Cardiac muscle cell (in vitro differentiated cells and primary cell): ENCODE measurements at regions not wholly inside any gene's neighbourhood (a gene's known extent, or its start where the extent isn't known, plus 50 kb on each side); places are given as distances from the start of the nearest gene placed in this dataset.

Experiments
- DNase-seq, 2 donors: peaks; one replicate each; pipeline versions ENCODE4 v3.0.0 to v3.0.0-alpha.2; 2010 to 2017; ENCODE audit warnings: low read depth in 1 of 2, low spot score in 1 of 2
- H3K27ac ChIP-seq: fragments of 200-600 bp; sonication (generic); 2 replicates; pipeline ENCODE4 v1.5.1; 2016
- H3K27me3 ChIP-seq: fragments of 200-600 bp; sonication (generic); 2 replicates; pipeline ENCODE4 v1.6.0; 2016; ENCODE audit warnings: control low read depth
- H3K36me3 ChIP-seq: fragments of 200-600 bp; sonication (generic); 2 replicates; pipeline ENCODE4 v1.5.1; 2016; ENCODE audit warnings: control low read depth
- H3K4me1 ChIP-seq: fragments of 200-600 bp; sonication (generic); 2 replicates; pipeline ENCODE4 v1.8.1; 2017; ENCODE audit warnings: low read depth, mild to moderate bottlenecking, mixed run types
- H3K4me3 ChIP-seq: fragments of 200-600 bp; sonication (generic); 2 replicates; pipeline ENCODE4 v1.5.1; 2016; ENCODE audit warnings: mild to moderate bottlenecking
- H3K9me3 ChIP-seq: fragments of 200-600 bp; sonication (generic); 2 replicates; pipeline ENCODE4 v1.5.1; 2017; ENCODE audit warnings: low read depth, mild to moderate bottlenecking, control low read depth
- TF ChIP-seq, protein P1 (sequence below): IDR thresholded peaks from 2 replicates; pipeline ENCODE4 v1.5.1; 2012; ENCODE audit warnings: low read depth, mild to moderate bottlenecking, low read length

DNA sequence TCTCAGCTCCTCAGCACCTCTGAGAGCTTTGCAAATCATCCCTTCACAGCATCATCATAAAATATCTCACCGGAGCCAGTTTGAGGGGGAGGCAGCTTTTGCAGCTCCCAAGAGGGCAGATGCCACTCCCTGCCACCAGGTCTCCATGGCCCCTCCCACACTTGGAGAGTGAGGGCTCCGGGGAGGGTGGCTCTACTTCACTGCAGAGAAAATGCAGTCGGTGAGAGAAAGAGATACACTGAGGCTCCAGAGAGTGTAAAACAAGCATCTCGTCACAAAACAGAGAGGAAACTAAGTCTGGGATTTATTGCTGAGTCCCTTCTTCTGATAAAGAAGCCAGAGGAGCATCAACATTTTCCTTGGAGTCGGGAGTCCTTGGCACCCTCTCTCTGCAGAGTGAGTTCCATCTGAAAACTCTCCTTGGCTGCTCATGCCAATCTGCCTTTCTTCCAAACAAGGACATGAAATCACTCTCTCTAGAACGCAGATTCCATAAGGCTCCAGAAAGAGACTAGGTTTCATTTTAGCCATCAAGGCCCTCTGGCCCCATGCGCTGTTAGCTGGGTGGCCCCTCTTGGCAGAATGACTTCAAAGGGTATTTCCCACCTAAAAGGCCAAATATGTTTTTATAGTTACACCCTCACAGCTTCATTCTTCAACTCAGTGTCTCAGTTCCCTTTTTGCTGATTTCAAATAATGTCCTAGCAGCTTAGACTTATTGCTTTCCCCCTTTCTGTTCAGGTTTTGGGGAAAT lies 70.6 kb upstream of the F13A1 start:
- DNase-seq: no peak

DNA sequence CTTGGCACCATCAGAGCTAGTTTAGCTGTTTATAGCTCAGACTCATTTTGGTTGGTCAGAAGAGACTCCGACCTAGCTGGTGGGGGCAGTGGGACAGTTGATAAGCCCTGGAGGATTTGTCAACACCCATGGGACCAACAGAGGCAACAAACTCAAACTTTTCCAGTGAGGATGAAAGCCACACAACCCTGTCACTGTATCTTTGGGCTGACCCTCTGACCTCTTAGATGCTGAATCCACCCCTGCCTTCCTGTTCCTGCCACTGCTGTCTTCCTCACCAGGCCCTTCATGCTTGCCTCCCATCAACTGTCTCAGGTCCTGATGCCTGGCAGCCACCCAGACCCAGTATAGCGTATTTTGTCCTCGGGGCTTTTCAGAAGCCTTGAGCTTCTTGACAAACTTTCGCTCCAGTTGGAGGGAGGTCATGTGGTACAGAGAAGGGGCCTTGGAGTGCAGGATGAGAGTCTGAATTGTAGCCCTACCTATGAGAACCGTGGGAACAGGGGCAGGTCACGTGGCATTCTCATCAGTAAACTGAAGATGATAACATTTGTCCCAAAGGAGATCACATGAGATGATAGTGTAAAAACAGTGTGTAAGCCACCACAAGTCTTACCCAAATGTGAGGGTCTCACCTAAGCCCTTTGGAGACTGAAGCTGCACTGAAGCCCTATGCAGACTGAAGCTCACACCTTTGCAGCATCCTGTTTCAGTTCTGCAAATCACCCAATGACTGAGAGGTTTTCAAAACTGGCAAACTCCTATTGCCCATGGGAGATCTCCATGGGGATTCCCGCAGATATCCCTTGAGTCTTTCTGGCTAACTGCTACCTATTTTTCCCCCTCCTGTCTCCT lies 72.0 kb upstream of the F13A1 start:
- TF ChIP-seq, protein P1, sequence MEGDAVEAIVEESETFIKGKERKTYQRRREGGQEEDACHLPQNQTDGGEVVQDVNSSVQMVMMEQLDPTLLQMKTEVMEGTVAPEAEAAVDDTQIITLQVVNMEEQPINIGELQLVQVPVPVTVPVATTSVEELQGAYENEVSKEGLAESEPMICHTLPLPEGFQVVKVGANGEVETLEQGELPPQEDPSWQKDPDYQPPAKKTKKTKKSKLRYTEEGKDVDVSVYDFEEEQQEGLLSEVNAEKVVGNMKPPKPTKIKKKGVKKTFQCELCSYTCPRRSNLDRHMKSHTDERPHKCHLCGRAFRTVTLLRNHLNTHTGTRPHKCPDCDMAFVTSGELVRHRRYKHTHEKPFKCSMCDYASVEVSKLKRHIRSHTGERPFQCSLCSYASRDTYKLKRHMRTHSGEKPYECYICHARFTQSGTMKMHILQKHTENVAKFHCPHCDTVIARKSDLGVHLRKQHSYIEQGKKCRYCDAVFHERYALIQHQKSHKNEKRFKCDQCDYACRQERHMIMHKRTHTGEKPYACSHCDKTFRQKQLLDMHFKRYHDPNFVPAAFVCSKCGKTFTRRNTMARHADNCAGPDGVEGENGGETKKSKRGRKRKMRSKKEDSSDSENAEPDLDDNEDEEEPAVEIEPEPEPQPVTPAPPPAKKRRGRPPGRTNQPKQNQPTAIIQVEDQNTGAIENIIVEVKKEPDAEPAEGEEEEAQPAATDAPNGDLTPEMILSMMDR: no peak
- no peaks in the 10 kb centered on the region for H3K9me3 ChIP-seq
- no peak overlapping the region for H3K27ac ChIP-seq
- no peaks in the 10 kb centered on the region for H3K36me3 ChIP-seq
- H3K27me3 ChIP-seq: no peaks in the 10 kb centered on the region
- no peak overlapping the region for H3K4me3 ChIP-seq
- peaks cover 14% of the 10 kb centered on the region for H3K4me1 ChIP-seq
- DNase-seq: no peak

More for the DNA sequence above, 70.6 kb upstream of the F13A1 start:
- Histone ChIP-seq H3K27me3 (no peaks in the 10 kb centered on the region), H3K4me1 (peaks cover 8% of the 10 kb centered on the region), H3K4me3 (no peak overlapping the region), H3K9me3 (no peaks in the 10 kb centered on the region), H3K36me3 (no peaks in the 10 kb centered on the region), H3K27ac (no peak overlapping the region)
- TF ChIP-seq, protein P1: no peak

DNA sequence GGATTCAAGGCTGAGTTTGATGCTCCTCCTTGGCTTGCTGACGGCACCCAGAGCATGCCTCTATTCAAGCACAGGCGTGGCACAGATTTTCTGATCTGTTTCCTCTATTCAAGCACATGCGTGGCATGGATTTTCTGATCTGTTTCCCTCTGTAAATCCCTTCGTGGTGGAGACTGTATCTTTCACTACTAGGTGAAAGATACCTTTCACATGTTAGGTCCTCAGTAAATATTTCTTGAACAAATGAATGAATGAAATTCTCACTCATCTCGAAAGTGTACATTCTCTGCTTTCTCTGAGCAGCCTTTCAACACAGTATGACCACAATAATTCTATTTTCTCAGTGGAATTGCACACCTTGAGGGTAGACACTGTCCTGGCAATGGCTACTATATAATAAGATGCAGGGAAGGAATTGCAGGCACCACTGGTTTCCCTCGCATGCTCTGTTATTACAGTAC lies 72.6 kb upstream of the F13A1 start:
- Histone ChIP-seq H3K4me1 (peaks cover 14% of the 10 kb centered on the region), H3K27me3 (no peaks in the 10 kb centered on the region), H3K4me3 (no peak overlapping the region), H3K9me3 (no peaks in the 10 kb centered on the region), H3K36me3 (no peaks in the 10 kb centered on the region), H3K27ac (no peak overlapping the region)
- TF ChIP-seq, protein P1: no peak
- no peak for DNase-seq

GRCh38 chr6:6395581-6396197 lies 75.2 kb upstream of the F13A1 start:
- no peaks in the 10 kb centered on the region for H3K36me3 ChIP-seq
- peak in 1 of 2 donors; percentile 26 for DNase-seq
- no peak overlapping the region for H3K27ac ChIP-seq
- H3K9me3 ChIP-seq: no peaks in the 10 kb centered on the region
- H3K27me3 ChIP-seq: no peaks in the 10 kb centered on the region
- no peak overlapping the region for H3K4me3 ChIP-seq
- H3K4me1 ChIP-seq: peaks cover 14% of the 10 kb centered on the region
- TF ChIP-seq, protein P1: no peak

DNA sequence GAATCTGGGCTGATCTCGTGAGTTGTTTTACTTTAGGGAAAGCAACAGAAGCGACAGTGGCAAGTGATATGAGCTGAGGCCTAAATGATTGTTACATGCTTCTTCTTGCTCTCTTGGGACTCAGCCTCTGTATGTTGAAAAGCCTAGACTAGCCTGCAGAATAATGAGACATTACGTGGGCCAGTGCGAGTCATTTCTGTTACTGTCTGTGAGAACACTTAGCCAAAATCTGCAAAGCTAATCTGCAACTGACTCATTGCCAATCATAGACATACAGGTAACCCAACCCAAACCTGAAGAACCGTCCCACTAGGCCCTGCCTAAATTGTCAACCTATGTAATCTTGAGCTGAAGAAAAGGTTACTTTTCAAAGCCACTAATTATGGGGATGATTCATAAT lies 77.4 kb upstream of the F13A1 start:
- H3K4me1 ChIP-seq: peaks cover 14% of the 10 kb centered on the region
- H3K27ac ChIP-seq: no peak overlapping the region
- TF ChIP-seq, protein P1: no peak
- no peak for DNase-seq
- H3K4me3 ChIP-seq: no peak overlapping the region
- H3K36me3 ChIP-seq: no peaks in the 10 kb centered on the region
- no peaks in the 10 kb centered on the region for H3K27me3 ChIP-seq
- H3K9me3 ChIP-seq: no peaks in the 10 kb centered on the region
